GM12865 (cell line): ENCODE measurements at regions not wholly inside any gene's neighbourhood (a gene's known extent, or its start where the extent isn't known, plus 50 kb on each side); places are given as distances from the start of the nearest gene placed in this dataset.

Experiments used
- DNase-seq: peaks from one replicate; pipeline ENCODE4 v3.0.0; 2010; ENCODE audit warnings: low read depth
- H3K4me3 ChIP-seq: 2 replicates; pipeline ENCODE4 v1.5.1; 2011; ENCODE audit warnings: mild to moderate bottlenecking, low read depth, low read length, control low read depth
- TF ChIP-seq, protein P1 (sequence below): IDR thresholded peaks from 2 replicates; pipeline ENCODE4 v1.5.1; 2011; ENCODE audit warnings: low read length, control low read depth, low read depth, inconsistent platforms; ENCODE audit not compliant: insufficient read depth; ENCODE audit errors: missing control alignments

GRCh38 chrX:12021698-12022097 is 116.6 kb upstream of the FRMPD4 start:
- H3K4me3 ChIP-seq = no peak overlapping the region
- no peak for DNase-seq
- TF ChIP-seq, protein P1, sequence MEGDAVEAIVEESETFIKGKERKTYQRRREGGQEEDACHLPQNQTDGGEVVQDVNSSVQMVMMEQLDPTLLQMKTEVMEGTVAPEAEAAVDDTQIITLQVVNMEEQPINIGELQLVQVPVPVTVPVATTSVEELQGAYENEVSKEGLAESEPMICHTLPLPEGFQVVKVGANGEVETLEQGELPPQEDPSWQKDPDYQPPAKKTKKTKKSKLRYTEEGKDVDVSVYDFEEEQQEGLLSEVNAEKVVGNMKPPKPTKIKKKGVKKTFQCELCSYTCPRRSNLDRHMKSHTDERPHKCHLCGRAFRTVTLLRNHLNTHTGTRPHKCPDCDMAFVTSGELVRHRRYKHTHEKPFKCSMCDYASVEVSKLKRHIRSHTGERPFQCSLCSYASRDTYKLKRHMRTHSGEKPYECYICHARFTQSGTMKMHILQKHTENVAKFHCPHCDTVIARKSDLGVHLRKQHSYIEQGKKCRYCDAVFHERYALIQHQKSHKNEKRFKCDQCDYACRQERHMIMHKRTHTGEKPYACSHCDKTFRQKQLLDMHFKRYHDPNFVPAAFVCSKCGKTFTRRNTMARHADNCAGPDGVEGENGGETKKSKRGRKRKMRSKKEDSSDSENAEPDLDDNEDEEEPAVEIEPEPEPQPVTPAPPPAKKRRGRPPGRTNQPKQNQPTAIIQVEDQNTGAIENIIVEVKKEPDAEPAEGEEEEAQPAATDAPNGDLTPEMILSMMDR = no peak

- TF ChIP-seq, protein P1 = no peak
- no peak overlapping the region for H3K4me3 ChIP-seq
- DNase-seq = no peak
These were observed 111.8 kb upstream of the FRMPD4 start for GRCh38 chrX:12026481-12026880.

DNA sequence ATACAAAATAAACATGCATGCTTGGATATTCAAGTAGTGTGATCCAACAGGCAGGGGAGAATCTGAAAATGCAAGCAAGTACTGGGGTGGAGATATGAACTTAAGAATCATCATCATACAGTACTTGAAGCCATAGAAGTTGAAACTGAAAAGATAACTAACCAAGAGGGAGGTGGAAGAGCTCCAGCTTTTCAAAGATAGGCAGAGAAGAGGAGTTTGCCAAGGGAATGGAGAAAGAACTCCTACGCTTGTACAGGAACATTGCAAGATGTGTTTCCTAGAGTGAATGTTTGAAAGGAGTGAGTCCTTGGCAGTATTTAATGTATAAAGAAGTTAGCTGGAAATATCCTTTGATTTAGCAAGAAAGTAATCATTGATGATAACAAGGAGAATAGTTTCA is 106.2 kb upstream of the FRMPD4 start:
- TF ChIP-seq, protein P1 = no peak
- no peak overlapping the region for H3K4me3 ChIP-seq
- no peak for DNase-seq

DNA sequence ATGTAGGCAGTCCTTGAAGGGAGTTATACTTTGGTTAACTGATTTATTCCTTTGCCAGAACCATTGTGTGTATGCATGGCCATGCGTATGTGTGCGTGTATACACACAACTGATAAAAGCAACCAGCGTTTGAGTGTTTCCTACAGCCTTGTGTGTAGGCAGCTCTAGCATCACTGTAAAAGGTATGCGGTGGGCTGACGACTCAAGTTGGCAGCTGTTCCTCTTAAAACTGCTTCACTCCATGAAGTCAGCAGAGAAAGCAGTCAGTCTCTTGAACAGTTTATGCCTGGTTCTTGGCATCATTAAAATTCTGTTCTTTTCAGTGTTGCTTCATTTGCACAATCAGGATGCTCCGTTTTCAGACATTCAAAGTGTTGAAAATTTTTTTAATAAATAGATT is 103.5 kb upstream of the FRMPD4 start:
- TF ChIP-seq, protein P1 = no peak
- no peak overlapping the region for H3K4me3 ChIP-seq
- DNase-seq = no peak

- TF ChIP-seq, protein P1 = no peak
- H3K4me3 ChIP-seq = no peak overlapping the region
- peak; percentile 0 for DNase-seq
These were observed 95.7 kb upstream of the FRMPD4 start for GRCh38 chrX:12042615-12043014.

GRCh38 chrX:12052109-12052508 is 86.2 kb upstream of the FRMPD4 start:
- H3K4me3 ChIP-seq = no peak overlapping the region
- TF ChIP-seq, protein P1 = no peak
- no peak for DNase-seq

GRCh38 chrX:12058087-12058486 is 80.2 kb upstream of the FRMPD4 start:
- DNase-seq = no peak
- no peak overlapping the region for H3K4me3 ChIP-seq
- TF ChIP-seq, protein P1 = no peak
